Stimulated activated CD8-positive, alpha-beta memory T cell treated with anti-CD3 and anti-CD28 coated beads, Interleukin-15, amount 100 ng/mL, for 4 hours (primary cell): ENCODE measurements at regions not wholly inside any gene's neighbourhood (a gene's known extent, or its start where the extent isn't known, plus 50 kb on each side); places are given as distances from the start of the nearest gene placed in this dataset.

Source experiments
- DNase-seq, 2 donors: peaks; one replicate each; pipeline ENCODE4 v3.0.0-alpha.2; 2020; ENCODE audit warnings: low read depth in 2 of 2

- no peak for DNase-seq
These were observed 239.7 kb upstream of the KLF6 start for GRCh38 chr10:4024516-4025245.

- no peak for DNase-seq
These were observed 239.0 kb upstream of the KLF6 start for GRCh38 chr10:4024027-4024426.

GRCh38 chr10:4022473-4022872 lies 237.5 kb upstream of the KLF6 start:
- no peak for DNase-seq

GRCh38 chr10:4020631-4021030 lies 235.6 kb upstream of the KLF6 start:
- no peak for DNase-seq

GRCh38 chr10:4018054-4018511 lies 233.1 kb upstream of the KLF6 start:
- no peak for DNase-seq

GRCh38 chr10:4017336-4017735 lies 232.3 kb upstream of the KLF6 start:
- DNase-seq = no peak

- DNase-seq = no peak
These were observed 231.3 kb upstream of the KLF6 start for GRCh38 chr10:4016214-4016740.

GRCh38 chr10:4013651-4014121 lies 228.7 kb upstream of the KLF6 start:
- DNase-seq = peak in 1 of 2 donors; percentile 22

GRCh38 chr10:4012848-4013247 lies 227.8 kb upstream of the KLF6 start:
- DNase-seq = no peak

GRCh38 chr10:4011136-4011812 lies 226.3 kb upstream of the KLF6 start:
- DNase-seq = no peak

GRCh38 chr10:4008676-4009382 lies 223.8 kb upstream of the KLF6 start:
- DNase-seq = no peak

GRCh38 chr10:4007771-4008170 lies 222.8 kb upstream of the KLF6 start:
- no peak for DNase-seq

GRCh38 chr10:4006858-4007257 lies 221.8 kb upstream of the KLF6 start:
- no peak for DNase-seq

- DNase-seq = no peak
These were observed 221.0 kb upstream of the KLF6 start for GRCh38 chr10:4006051-4006450.

- no peak for DNase-seq
These were observed 220.0 kb upstream of the KLF6 start for GRCh38 chr10:4004990-4005389.

GRCh38 chr10:4004144-4004543 lies 219.1 kb upstream of the KLF6 start:
- no peak for DNase-seq

- no peak for DNase-seq
These were observed 218.5 kb upstream of the KLF6 start for GRCh38 chr10:4003348-4003973.

GRCh38 chr10:4001811-4002210 lies 216.8 kb upstream of the KLF6 start:
- no peak for DNase-seq

GRCh38 chr10:3999642-4000041 lies 214.6 kb upstream of the KLF6 start:
- no peak for DNase-seq

- no peak for DNase-seq
These were observed 211.7 kb upstream of the KLF6 start for GRCh38 chr10:3996697-3997096.

- no peak for DNase-seq
These were observed 210.5 kb upstream of the KLF6 start for GRCh38 chr10:3995302-3996210.
